ENCODE measurements at regions not wholly inside any gene's neighbourhood (a gene's known extent, or its start where the extent isn't known, plus 50 kb on each side); places are given as distances from the start of the nearest gene placed in this dataset.
"Not testable (repeated sequence)": the region's sequence is repeated elsewhere in the genome, so short reads cannot be mapped to it uniquely, and the experiment has no call there.

DNA sequence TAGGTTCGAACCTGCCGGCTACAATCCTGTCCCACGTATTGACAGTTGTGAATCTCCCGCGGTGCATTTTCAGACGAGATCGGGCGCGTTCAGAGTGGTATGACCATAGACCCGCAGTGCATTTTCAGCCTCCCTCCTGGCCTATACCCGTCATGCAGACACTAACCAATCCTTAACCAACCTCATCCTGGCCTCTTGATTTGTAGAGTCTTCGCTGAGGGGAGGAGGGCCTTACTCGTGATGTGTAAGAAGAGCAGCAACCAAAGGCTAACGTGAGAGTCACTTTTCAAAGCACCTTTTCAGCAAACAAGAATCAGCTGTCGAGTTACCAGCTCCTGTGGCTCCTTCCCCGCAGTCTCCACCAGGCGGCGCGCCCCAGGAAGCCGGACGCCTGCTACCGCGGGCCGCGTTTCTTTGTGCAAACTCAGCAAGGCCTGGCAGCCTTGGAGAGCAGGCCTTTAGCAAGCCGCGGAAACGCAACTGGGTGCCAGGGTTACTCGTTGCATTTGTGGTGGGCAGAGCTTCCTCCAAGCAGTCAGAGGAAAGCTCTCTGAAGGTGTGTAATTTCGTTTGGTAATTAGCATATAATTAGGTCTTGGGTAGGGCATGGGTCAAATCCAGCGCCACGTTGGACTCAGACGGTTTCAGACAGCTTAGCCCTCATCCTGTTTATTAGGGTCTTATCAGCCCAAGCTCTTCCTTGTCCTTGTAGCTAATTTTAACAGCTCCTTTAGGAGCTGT, 139.8 kb downstream of the OR2B2 start:
- peak; percentile 75 for DNase-seq (ENCODE audit: low read depth)

GRCh38 chr6:27771235-27771634, 141.0 kb downstream of the OR2B2 start:
- DNase-seq (ENCODE audit: low read depth): no peak

DNA sequence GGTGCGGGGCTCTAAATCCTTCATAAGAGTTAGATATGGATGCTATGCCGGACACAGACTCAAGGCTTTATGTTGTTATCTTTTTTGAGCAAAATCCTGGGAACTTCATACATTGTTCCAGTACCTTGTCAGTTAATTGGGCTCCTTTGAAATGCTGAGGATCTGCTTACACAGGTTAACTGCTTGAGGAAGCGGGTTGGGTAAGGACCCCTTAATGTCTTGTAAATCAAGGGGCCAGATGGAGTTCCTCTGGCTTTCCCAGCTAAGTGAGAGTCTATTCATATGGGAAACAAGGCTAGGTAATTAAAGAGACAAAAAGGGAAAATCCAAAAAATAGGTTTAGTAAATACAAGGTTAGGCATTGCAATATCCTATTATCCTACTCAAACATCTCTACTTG, 141.5 kb downstream of the OR2B2 start:
- DNase-seq (ENCODE audit: low read depth): no peak

DNA sequence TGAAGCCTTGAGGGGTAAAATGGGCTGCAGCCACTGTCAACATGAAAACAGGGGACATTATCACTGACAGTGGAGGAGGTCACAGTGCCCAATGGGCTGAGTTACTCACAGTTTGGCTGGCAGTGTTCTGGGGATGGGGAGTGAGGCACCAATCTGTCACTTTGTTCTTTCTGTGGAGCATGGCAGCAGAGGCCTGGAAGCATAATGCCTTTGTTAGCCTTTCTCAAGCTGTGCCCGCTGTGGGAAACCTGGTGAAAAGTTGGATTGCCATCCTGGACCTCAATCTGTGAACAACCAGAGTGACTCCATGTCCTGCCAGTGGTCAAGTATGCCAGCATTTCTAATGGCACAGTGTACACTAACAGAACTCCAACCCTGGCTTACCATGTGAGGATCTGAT, 143.6 kb downstream of the OR2B2 start:
- no peak for DNase-seq (ENCODE audit: low read depth)

GRCh38 chr6:27767851-27768250, 144.3 kb downstream of the OR2B2 start:
- no peak for DNase-seq (ENCODE audit: low read depth)

- no peak for DNase-seq (ENCODE audit: low read depth)
Observed at GRCh38 chr6:27766405-27766804, 145.8 kb downstream of the OR2B2 start.

DNA sequence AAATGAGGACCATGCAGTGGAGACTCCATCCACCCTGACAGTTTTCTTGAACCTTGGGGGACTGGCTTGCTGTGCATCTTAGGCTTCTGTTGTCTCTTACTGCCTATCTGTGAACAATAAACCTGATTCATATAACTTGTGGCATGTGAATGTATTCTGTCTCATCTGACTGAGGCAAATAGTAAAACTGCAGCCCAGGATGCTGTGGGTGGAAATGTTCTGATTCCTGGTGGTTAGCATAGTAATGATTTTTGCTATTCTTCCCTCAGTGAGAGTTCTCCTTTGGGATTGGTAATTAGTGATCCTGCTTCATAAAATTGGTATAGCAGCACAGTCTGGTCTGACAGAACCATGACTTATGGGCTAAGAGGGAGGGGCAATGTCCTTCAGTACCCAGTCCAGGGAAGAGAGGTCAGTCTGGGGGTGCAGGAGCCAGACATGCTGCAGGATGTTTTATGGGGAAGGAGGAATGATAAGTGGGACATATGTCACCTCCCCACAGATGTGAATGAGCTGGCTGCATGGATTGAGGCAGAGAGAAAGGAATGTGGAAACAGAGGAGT, 147.1 kb downstream of the OR2B2 start:
- DNase-seq (ENCODE audit: low read depth): no peak

GRCh38 chr6:27761391-27761790, 150.8 kb downstream of the OR2B2 start:
- DNase-seq (ENCODE audit: low read depth): no peak

- no peak for DNase-seq (ENCODE audit: low read depth)
Observed at GRCh38 chr6:27760464-27760863, 151.7 kb downstream of the OR2B2 start.

DNA sequence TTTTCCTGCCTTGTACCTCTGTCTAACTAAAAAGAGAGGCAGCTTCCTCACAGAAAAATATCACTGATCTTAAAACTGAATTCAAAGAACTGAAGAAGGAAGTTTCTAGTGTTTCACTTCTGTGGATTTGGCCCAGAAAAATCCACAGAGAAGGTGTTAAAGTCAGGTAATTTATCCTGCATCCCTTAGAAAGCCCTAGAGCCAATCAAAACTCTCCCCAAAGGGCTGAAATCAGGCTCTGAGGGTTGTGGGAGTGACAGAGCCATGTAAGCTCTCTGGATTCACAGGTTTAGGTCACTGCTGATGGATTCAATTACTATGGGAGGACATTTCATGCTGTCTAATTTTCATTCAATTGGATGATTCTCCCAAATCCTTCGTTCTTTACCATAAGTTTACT, 152.3 kb downstream of the OR2B2 start:
- DNase-seq (ENCODE audit: low read depth): no peak

DNA sequence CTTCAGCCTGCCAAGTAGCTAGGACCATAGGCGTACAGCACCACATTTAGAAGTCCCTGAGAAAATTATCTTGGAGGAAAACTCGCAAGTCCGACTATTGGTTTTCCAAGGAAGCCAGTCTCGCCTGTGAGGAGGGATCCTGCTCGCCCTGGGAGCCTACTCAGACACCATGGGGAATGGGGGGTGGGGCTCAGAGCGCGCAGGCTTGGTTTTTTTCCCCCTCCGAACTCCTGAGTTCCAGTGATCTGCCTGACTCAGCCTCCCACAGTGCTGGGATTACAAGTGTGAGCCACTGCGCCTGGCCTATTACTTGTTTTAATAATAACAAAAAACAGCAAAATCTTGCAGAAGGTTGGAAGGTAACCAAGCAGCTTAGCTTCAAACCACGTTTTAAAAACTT, 153.7 kb downstream of the OR2B2 start:
- no peak for DNase-seq (ENCODE audit: low read depth)

DNA sequence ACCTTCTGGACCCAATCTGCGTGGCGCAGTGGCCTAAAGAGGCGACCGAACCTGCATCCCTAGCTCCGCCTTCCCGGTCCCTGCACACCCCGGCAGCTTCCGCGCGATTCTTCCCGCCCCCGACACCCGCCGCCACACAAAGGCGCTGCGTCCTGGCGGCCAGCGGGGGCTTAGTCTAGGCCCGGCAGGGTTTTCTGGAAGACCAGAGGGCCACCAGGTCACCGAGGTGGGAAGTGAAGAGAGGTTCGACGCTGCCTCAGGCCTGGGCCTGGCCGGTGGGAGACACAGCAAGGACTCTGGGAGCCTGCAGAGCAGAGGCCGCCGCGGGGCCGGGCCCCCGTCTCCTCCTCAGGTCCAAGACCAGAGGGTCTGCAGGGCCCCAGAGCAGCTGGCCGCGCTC, 154.9 kb downstream of the OR2B2 start:
- peak; percentile 21 for DNase-seq (ENCODE audit: low read depth)

DNA sequence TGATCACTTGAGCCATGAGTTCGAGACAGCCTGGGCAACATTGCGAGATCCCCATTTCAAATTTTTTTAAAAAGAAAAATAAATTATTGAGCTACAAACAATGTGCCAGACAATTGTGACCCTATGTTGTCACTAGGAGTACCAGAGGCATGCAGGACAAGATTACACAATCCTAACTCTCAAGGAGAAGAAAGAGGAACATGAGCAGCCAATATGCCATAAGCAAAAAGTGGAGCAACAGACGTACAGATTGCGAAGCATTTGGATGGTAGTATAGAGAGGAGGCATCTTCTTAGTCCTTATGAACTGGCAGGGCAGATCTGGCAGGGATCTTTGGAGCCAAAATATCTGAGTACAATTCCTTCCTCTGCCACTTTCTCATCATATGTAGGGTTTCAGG, 156.4 kb downstream of the OR2B2 start:
- no peak for DNase-seq (ENCODE audit: low read depth)

DNA sequence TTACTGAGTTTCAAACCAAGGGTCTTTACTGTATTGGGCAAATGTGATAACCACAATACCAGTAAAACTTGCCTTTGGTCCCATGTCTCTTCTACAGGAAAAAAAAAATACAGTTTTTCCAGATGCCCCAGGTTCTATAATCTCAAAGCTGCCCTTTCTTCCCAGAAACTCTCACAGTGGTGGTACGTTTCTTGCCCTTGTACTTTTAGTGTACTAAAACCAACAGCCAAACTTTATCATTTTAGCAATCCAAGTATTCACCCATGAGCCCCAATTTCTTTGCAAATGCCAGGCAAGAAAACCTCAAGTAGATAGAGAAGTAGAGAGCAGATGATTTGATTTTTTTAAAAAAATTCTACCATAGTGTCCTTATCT, 157.8 kb downstream of the OR2B2 start:
- no peak for DNase-seq (ENCODE audit: low read depth)

GRCh38 chr6:27753668-27754407, 158.4 kb downstream of the OR2B2 start:
- peak; percentile 48 for DNase-seq (ENCODE audit: low read depth)

GRCh38 chr6:27752038-27752885, 159.9 kb downstream of the OR2B2 start:
- no peak for DNase-seq (ENCODE audit: low read depth)

DNA sequence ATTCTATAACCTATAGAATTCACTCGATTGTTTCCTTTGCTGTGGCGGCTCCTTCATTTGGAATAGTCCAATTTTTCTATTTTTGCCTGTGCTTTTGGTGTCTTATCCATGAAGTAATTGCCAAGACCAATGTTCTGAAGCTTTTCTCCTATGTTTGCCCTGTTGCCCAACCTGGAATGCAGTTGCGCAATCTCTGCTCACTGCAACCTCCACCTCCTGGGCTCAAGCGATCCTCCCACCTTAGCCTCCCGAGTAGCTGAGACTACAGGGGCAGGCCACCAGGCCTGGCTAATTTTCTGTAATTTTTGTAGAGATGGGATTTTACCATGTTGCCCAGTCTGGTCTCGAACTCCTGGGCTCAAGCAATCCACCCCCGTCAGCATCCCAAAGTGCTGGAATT, 163.5 kb downstream of the OR2B2 start:
- no peak for DNase-seq (ENCODE audit: low read depth)

GRCh38 chr6:27747637-27748036, 164.6 kb downstream of the OR2B2 start:
- no peak for DNase-seq (ENCODE audit: low read depth)

DNA sequence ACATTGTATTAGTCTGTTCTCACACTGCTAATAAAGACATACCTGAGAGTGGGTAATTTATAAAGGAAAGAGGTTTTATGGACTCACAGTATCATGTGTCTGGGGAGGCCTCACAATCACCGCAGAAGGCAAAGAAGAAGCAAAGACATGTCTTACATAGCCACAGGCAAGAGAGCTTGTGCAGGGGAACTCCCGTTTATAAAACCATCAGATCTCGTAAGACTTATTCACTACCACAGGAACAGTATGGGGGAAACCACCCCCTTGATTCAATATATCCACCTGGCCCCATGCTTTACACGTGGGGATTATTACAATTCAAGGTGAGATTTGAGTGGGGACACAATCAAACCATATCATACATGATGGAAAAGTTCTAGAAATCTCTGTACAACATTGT, 165.3 kb downstream of the OR2B2 start:
- DNase-seq (ENCODE audit: low read depth): not testable (repeated sequence)

GRCh38 chr6:27743787-27744186, 168.4 kb downstream of the OR2B2 start:
- DNase-seq (ENCODE audit: low read depth): no peak

GRCh38 chr6:27742833-27743573, 169.2 kb downstream of the OR2B2 start:
- no peak for DNase-seq (ENCODE audit: low read depth)

- not testable (repeated sequence) for DNase-seq (ENCODE audit: low read depth)
Observed at GRCh38 chr6:27739902-27740301, 172.3 kb downstream of the OR2B2 start.

Data from stimulated activated CD8-positive, alpha-beta memory T cell treated with anti-CD3 and anti-CD28 coated beads, Interleukin-12 subunit alpha, Interleukin-12 subunit beta, amount 100 ng/mL, for 1 hour (primary cell).